OCI-LY3 (cell line): ENCODE measurements at regions not wholly inside any gene's neighbourhood (a gene's known extent, or its start where the extent isn't known, plus 50 kb on each side); places are given as distances from the start of the nearest gene placed in this dataset.
A peak's percentile ranks its signal among the peaks of the same experiment; 100 is the strongest.

Experiments used
- H2AFZ ChIP-seq: fragments of 200-600, 300-600 bp; shearing (Covaris generic); 2 replicates; pipeline ENCODE4 v1.6.0; 2014; ENCODE audit warnings: antibody characterized with exemption, low read depth, low read length
- H3K27ac ChIP-seq: fragments of 200-600, 300-600 bp; sonication (generic); 2 replicates; pipeline ENCODE4 v1.5.1; 2014; ENCODE audit warnings: mild to moderate bottlenecking, low read length, moderate library complexity, mixed read lengths
- H3K27me3 ChIP-seq: fragments of 200-600, 300-600 bp; sonication (generic); 2 replicates; pipeline ENCODE4 v1.6.1; 2014; ENCODE audit warnings: low read depth, low read length, mixed read lengths
- H3K36me3 ChIP-seq: fragments of 200-600, 300-600 bp; sonication (generic); replicated peaks from 2 replicates; pipeline ENCODE3; 2014; ENCODE audit warnings: low read depth, low read length, mixed read lengths
- H3K4me1 ChIP-seq: fragments of 300-600, 200-600 bp; sonication (generic); 2 replicates; pipeline ENCODE4 v1.6.1; 2014; ENCODE audit warnings: low read length, mixed read lengths
- H3K4me2 ChIP-seq: fragments of 200-600, 300-600 bp; sonication (generic); 2 replicates; pipeline ENCODE4 v1.6.1; 2014; ENCODE audit warnings: low read length, mixed read lengths
- H3K4me3 ChIP-seq: fragments of 300-600, 200-600 bp; sonication (generic); 2 replicates; pipeline ENCODE4 v1.5.1; 2014; ENCODE audit warnings: antibody characterized with exemption, mild to moderate bottlenecking, low read length, moderate library complexity
- H3K79me2 ChIP-seq: fragments of 300-600, 200-600 bp; shearing (Covaris generic); 2 replicates; pipeline ENCODE4 v1.6.1; 2014; ENCODE audit warnings: mild to moderate bottlenecking, low read length, mixed read lengths
- H3K9ac ChIP-seq: fragments of 300-600, 200-600 bp; shearing (Covaris generic); 2 replicates; pipeline ENCODE4 v1.6.0; 2014; ENCODE audit warnings: mild to moderate bottlenecking, low read length, moderate library complexity
- H3K9me3 ChIP-seq: fragments of 200-600, 300-600 bp; shearing (Covaris generic); 2 replicates; pipeline ENCODE4 v1.6.1; 2014; ENCODE audit warnings: low read length, mixed read lengths; ENCODE audit not compliant: insufficient read depth
- H4K20me1 ChIP-seq: fragments of 200-600, 300-600 bp; sonication (generic); 2 replicates; pipeline ENCODE4 v1.6.1; 2016; ENCODE audit warnings: low read length, mixed read lengths; ENCODE audit not compliant: insufficient read depth
- EZH2phosphoT487 ChIP-seq: fragments of 200-600 bp; shearing (Covaris generic); IDR thresholded peaks from 2 replicates; pipeline ENCODE4 v1.6.1; 2018; ENCODE audit warnings: antibody characterized with exemption, mixed run types, low read depth
- TF ChIP-seq, protein P1 (sequence below): fragments of 200-600, 300-600 bp; sonication (generic); IDR thresholded peaks from 2 replicates; pipeline ENCODE4 v1.5.1; 2014; ENCODE audit warnings: antibody characterized with exemption, low read length, low read depth

DNA sequence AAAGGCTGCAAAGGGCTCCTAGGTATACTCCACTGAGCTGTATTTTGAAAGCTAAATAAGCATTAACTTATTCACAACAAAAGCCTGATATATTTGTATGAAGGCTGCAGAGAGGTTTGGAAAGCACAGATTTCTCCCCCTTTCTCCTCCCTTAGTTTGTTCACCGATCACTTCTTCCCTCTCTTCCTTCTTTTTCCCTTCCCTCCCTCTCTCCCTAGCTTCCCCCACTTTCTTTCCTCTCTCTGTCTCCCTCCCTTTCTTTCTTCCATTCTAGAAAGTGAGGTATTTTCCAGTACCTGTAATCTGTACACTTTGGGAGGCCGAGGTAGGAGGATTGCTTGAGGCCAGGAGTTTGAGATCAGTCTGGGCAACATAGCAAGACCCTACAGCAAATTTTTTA lies 62.1 kb downstream of the HHEX start:
- no peaks in the 10 kb centered on the region for H3K79me2 ChIP-seq
- peaks cover 26% of the 10 kb centered on the region for H3K4me1 ChIP-seq
- H3K4me3 ChIP-seq, result no peak overlapping the region
- TF ChIP-seq, protein P1, sequence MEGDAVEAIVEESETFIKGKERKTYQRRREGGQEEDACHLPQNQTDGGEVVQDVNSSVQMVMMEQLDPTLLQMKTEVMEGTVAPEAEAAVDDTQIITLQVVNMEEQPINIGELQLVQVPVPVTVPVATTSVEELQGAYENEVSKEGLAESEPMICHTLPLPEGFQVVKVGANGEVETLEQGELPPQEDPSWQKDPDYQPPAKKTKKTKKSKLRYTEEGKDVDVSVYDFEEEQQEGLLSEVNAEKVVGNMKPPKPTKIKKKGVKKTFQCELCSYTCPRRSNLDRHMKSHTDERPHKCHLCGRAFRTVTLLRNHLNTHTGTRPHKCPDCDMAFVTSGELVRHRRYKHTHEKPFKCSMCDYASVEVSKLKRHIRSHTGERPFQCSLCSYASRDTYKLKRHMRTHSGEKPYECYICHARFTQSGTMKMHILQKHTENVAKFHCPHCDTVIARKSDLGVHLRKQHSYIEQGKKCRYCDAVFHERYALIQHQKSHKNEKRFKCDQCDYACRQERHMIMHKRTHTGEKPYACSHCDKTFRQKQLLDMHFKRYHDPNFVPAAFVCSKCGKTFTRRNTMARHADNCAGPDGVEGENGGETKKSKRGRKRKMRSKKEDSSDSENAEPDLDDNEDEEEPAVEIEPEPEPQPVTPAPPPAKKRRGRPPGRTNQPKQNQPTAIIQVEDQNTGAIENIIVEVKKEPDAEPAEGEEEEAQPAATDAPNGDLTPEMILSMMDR, result no peak
- TF ChIP-seq EZH2phosphoT487, result no peak
- no peak overlapping the region for H3K9ac ChIP-seq
- H3K36me3 ChIP-seq, result no peaks in the 10 kb centered on the region
- H3K9me3 ChIP-seq, result no peaks in the 10 kb centered on the region
- no peaks in the 10 kb centered on the region for H3K27me3 ChIP-seq
- H3K27ac ChIP-seq, result no peak overlapping the region
- no peaks in the 10 kb centered on the region for H4K20me1 ChIP-seq
- no peak overlapping the region for H3K4me2 ChIP-seq
- no peak overlapping the region for H2AFZ ChIP-seq

DNA sequence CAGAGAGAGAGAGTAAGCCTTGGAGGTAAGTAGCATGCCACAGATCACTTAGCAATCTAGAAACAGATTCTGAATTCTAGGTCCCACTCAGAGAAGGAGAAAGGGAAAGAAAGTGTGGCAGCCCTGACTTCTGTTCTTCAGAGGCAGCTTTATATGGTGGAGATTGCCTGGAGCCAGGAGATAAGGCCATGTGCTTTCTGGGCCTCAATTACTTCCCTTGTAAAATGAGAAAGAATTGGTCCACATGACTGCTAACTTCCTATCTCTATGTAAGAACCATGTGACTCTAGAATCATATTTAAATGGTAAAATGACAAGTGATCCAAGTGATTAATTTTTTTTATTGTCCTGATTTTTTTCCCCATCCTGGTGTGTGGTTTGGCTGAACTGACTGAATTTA lies 64.1 kb downstream of the HHEX start:
- Histone ChIP-seq H4K20me1 (no peaks in the 10 kb centered on the region), H2AFZ (no peak overlapping the region), H3K27ac (no peak overlapping the region), H3K79me2 (no peaks in the 10 kb centered on the region), H3K4me3 (no peak overlapping the region), H3K36me3 (no peaks in the 10 kb centered on the region), H3K27me3 (no peaks in the 10 kb centered on the region), H3K4me2 (no peak overlapping the region), H3K9me3 (no peaks in the 10 kb centered on the region), H3K4me1 (peaks cover 46% of the 10 kb centered on the region), H3K9ac (no peak overlapping the region)
- TF ChIP-seq, protein P1, result no peak
- TF ChIP-seq EZH2phosphoT487, result no peak

DNA sequence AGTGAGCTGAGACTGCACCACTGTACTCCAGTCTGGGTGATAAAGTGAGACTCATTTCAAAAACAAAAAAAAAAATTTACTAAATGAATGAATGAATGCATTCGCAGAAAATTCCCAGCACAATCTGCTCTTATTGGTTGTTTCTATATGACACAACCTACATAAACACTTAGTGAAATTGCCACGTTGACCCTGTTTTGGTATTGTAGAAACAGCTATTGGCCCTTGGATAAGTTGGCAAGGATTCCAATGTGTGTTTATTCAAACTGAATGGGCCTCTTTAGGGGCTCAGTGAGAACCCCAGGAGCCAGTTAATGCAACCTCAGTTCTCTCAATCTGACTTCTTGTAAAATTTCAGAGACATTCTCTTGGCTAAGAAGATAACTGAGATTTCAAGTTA lies 66.0 kb downstream of the HHEX start:
- Histone ChIP-seq H3K27ac (peak overlapping the region; percentile 99), H3K4me1 (peaks cover 57% of the 10 kb centered on the region), H3K36me3 (no peaks in the 10 kb centered on the region), H3K4me2 (peak overlapping the region; percentile 88), H3K79me2 (no peaks in the 10 kb centered on the region), H3K9me3 (no peaks in the 10 kb centered on the region), H2AFZ (no peak overlapping the region), H4K20me1 (no peaks in the 10 kb centered on the region), H3K9ac (peak overlapping the region; percentile 86), H3K4me3 (peak overlapping the region; percentile 62), H3K27me3 (no peaks in the 10 kb centered on the region)
- TF ChIP-seq, protein P1, result no peak
- TF ChIP-seq EZH2phosphoT487, result no peak

DNA sequence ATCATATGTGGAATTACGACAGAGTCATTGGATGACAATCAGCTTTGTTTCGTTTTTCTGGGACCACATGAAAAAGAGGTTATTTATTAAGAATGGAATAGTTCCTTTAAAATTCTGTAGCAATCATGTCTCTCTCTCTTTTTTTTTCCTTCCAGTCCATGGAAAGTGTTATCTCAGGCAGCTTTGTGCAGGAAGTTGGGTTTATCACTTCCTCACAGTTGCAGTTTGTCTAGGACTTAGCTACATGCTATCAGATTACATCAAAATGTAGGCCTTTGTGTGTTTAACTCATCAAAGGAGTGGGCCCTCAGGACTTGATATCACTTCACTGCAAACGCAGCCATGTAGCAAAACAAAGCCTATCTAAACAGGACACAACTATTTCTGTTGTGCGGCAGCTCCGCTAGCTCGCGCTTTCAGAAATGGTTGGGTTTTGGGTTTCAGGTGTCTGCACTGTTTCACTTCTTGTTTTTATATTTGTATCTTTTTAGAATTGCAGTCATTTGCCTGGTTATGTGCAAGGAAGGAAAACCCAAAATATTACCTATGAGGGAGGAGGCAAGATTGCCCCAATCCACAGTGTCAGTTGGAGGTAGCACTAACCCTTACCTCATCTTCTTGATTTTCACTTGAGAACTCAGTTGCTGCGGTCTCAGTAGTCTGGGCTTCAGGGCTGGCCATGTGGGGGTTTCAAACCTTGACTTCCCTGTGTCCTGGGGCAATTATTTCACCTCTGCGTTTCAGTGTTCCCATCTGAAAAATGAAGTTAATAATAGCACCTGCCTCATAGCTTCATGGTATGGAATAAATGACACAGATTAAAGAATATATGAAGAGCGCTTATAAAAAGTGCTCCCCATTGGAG lies 66.7 kb downstream of the HHEX start:
- peaks cover 57% of the 10 kb centered on the region for H3K4me1 ChIP-seq

More for the DNA sequence above, 66.7 kb downstream of the HHEX start:
- Histone ChIP-seq H3K27ac (peak overlapping the region; percentile 99), H3K27me3 (no peaks in the 10 kb centered on the region), H3K36me3 (no peaks in the 10 kb centered on the region), H3K9ac (peak overlapping the region; percentile 88), H3K79me2 (no peaks in the 10 kb centered on the region), H3K4me2 (peak overlapping the region; percentile 88), H4K20me1 (no peaks in the 10 kb centered on the region), H3K9me3 (no peaks in the 10 kb centered on the region), H3K4me3 (peak overlapping the region; percentile 70), H2AFZ (no peak overlapping the region)
- no peak for TF ChIP-seq EZH2phosphoT487
- TF ChIP-seq, protein P1, result no peak
